Medulla oblongata (tissue), 1 donor: ENCODE measurements at regions not wholly inside any gene's neighbourhood (a gene's known extent, or its start where the extent isn't known, plus 50 kb on each side); places are given as distances from the start of the nearest gene placed in this dataset.
A peak's percentile ranks its signal among the peaks of the same experiment; 100 is the strongest.

Experiments
- DNase-seq: peaks from one replicate; pipeline ENCODE4 v3.0.0-alpha.2; 2015; ENCODE audit errors: extremely low spot score

- DNase-seq: peak; percentile 93
Observed at GRCh38 chr9:3732077-3733038, 206.6 kb upstream of the RFX3 start.

- no peak for DNase-seq
Observed at GRCh38 chr9:3730511-3730922, 204.7 kb upstream of the RFX3 start.

GRCh38 chr9:3721096-3721495 lies 195.3 kb upstream of the RFX3 start:
- DNase-seq: no peak

DNA sequence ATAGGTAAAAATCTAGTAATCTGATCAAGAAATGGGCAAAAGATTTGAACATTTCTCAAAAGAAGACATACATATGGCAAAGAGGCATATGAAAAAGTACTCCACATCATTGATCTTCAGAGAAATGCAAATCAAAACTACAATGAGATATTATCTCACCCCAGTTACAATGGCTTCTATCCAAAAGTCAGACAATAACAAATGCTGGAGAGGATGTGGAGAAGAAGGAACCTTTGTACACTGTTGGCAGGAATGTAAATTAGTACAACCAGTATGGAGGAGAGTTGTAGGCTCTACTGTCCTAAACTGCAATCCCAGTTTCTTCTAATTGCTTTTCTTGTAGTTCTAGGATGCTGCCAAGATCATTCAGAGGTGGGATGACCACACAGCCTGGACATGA lies 193.5 kb upstream of the RFX3 start:
- peak; percentile 56 for DNase-seq

- no peak for DNase-seq
Observed at GRCh38 chr9:3716415-3716814, 190.6 kb upstream of the RFX3 start.

GRCh38 chr9:3708751-3709150 lies 182.9 kb upstream of the RFX3 start:
- peak; percentile 91 for DNase-seq

DNA sequence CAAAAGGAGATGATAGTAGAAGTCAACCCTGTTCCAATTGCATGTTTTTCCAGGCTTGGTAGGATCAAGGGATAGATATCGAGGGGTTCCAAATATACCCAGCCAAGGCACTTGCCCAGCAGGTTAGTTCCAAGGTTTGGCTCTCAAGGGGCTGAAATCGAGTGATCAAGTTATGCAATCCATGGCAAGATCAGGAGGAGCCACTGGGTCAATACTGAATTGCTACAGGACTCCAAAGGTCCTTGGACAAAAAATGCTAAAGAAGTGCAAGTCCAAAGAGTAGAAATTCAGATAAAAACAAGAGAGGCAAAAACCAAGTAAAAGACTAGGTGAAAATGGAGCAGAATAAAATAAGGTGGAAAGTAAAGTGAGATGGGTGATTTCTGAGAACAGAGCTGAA lies 179.1 kb upstream of the RFX3 start:
- DNase-seq: no peak

- no peak for DNase-seq
Observed at GRCh38 chr9:3700772-3701171, 175.0 kb upstream of the RFX3 start.

DNA sequence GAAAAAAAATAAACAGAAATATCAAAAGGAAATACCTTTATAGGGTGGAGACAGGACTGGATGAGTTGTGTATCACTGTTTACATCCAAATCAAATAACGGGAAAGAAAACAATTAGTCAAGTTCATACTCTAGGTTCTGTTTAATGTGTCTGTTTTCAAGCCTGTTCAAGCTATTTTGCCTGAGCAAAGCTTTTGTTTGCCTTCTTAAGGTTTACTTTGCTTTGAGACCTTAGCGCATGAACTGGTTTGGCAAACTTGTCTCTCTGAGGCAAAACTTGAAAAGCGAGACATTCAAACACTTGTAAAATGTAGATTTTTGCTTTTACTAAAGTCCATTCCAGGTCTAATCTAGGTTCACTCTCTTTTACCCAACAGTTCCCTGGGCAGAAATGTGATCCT lies 174.1 kb upstream of the RFX3 start:
- DNase-seq: no peak

- no peak for DNase-seq
Observed at GRCh38 chr9:3698531-3698930, 172.7 kb upstream of the RFX3 start.

GRCh38 chr9:3698076-3698475 lies 172.3 kb upstream of the RFX3 start:
- no peak for DNase-seq

GRCh38 chr9:3696368-3696767 lies 170.6 kb upstream of the RFX3 start:
- DNase-seq: no peak

GRCh38 chr9:3692606-3693005 lies 166.8 kb upstream of the RFX3 start:
- DNase-seq: no peak

- no peak for DNase-seq
Observed at GRCh38 chr9:3689555-3689954, 163.8 kb upstream of the RFX3 start.

GRCh38 chr9:3687145-3687544 lies 161.3 kb upstream of the RFX3 start:
- DNase-seq: no peak

GRCh38 chr9:3682186-3682585 lies 156.4 kb upstream of the RFX3 start:
- DNase-seq: no peak

DNA sequence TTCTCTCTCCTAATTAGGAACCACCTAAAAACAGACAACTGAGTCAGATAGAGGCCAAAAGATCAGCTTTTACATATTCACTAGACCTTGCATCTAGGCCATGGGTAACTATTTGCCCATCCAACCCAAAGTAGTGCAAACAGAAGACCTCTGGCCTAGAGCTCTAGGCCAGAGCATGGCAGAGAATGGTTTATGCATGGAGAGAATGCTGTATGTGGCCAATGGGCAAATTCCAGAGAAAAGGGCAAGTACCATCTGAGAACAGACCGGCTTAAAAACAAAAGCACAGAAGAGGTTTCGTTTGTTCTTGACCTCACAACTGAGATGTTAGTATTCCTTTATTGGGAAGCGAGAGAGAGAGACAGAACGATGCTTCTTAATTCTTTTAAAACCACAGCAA lies 151.7 kb upstream of the RFX3 start:
- no peak for DNase-seq

DNA sequence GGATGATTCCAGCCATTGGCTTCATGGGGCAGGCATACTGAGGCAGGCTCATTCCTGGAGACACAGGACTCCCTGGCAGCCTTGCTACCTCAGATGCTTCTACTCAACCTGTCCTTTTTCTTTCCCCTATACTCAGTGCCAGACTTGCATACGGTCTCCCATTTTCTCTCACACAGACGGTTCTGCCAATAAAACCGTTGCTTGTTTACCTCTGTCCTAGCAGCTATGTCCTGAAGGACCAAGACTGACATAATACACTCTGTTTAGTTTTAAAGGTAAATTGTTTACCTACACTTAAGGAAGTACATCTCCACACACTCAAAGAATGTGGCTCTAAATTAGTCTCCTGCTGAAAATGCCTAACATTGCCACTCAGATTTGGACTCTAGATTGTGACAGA lies 151.0 kb upstream of the RFX3 start:
- no peak for DNase-seq

- no peak for DNase-seq
Observed at GRCh38 chr9:3675946-3676345, 150.1 kb upstream of the RFX3 start.

DNA sequence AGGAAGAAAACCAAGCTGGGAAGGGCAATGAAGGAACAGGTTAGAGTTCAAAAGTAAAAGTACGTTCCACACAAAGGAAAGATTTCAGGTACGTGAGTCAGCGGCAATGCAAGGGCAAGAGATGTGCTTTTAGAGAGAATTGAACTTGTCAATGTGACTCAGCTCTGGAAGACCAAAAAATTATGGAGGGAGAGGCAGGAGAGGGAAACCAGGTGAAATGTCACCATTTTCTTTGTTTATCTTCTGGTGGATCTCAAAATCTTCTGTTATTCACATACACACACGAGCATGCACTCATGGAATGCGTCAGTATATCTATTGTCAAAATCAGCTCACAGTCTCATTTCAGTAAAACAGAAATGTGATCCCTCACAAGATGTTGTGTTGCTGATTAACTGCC lies 148.8 kb upstream of the RFX3 start:
- DNase-seq: no peak

GRCh38 chr9:3672399-3672798 lies 146.6 kb upstream of the RFX3 start:
- DNase-seq: no peak

DNA sequence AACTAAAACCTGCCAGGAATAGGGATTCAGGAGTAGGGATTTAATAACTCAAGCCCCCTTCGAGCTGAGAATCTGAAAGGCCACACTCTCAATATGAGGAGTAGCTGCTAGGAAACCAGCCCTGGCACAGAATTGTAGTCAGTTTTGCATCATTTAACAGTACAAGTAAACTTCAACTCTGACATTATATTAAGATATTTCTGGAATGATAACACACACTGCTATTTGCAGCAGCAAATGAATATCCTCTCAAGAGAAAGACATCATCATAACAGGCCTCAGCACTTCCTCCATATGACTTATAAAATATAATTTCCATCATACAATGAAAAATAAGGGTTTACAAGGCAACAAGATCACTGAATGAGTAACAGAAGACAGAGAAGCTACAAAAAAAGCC lies 138.2 kb upstream of the RFX3 start:
- DNase-seq: no peak

DNA sequence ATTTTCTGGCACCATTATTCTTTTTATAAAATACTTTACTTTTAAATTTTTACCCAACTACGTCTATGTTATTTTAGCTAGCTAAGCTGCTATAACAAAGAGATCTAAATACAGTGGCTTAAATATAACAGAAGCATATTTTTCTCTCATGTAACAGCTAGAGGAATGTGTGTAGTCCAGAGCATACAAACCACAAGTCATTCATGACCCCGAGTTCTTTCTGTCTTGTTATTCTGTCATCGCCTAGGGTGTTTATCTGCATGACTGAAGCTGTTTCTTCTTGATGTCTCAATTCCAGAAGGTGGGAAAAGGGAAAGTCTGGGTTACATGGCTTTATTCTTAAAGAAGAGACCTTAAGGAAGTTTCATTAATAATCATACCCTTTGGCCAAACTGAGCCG lies 136.9 kb upstream of the RFX3 start:
- DNase-seq: no peak

DNA sequence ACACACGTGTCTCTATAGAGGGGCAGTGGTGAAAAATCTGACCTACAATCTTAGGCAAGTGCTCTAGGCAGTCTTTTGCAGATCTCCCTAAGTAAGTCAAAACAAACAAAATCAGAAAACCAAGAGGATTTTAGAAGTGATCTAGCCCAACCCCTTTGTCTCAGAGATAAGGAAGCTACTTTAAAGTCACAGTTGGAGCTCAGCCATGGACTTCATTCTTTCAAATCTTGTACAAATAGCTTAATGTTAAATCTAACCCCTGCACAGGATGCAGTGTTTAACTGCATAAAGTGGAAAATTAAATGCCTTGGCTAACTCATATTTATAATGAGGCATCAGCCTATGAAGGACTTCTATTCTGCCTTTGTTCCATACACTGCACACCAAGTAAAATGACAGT lies 135.1 kb upstream of the RFX3 start:
- DNase-seq: no peak
